ENCODE measurements at regions not wholly inside any gene's neighbourhood (a gene's known extent, or its start where the extent isn't known, plus 50 kb on each side); places are given as distances from the start of the nearest gene placed in this dataset.

GRCh38 chr19:30144802-30145201 is 202.8 kb downstream of the URI1 start:
- Histone ChIP-seq H3K79me2 (ENCODE audit: control insufficient read depth, low read length) (no peaks in the 10 kb centered on the region), H3K36me3 (ENCODE audit: control insufficient read depth, low read length) (no peaks in the 10 kb centered on the region)

DNA sequence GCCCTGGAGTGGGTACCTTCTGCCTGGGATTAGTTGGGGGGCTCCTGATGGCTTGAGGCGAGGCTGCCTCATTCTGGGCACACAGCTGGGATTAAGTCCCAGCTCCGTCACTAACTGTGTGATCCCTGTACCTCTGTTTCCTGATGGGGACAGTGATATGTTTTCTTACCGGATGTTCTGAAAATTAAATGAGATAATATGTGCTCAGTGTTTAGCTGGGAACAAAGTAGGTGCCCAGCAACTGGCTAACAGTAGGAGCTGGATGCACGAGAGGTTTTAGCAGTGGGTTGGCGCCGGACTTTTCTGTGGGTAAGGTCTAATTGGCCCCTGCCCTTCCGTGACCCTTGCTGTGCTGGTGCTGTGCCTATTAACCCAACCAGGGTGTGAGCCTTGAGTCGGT is 203.4 kb downstream of the URI1 start:
- H3K36me3 ChIP-seq (ENCODE audit: control insufficient read depth, low read length): no peaks in the 10 kb centered on the region
- no peak overlapping the region for H3K4me2 ChIP-seq (ENCODE audit: low read length)
- no peaks in the 10 kb centered on the region for H3K4me1 ChIP-seq (ENCODE audit: control insufficient read depth, low read length)
- no peak overlapping the region for H3K4me3 ChIP-seq (ENCODE audit: low read length)
- H3K9me2 ChIP-seq (replicated peaks; ENCODE audit: control insufficient read depth, low read length): no peaks in the 10 kb centered on the region
- H3F3A ChIP-seq (ENCODE audit: control insufficient read depth, insufficient read depth): no peaks in the 10 kb centered on the region
- no peaks in the 10 kb centered on the region for H3K79me2 ChIP-seq (ENCODE audit: control insufficient read depth, low read length)
- H4K20me1 ChIP-seq (ENCODE audit: control insufficient read depth, insufficient read depth, low read depth, low read length): no peaks in the 10 kb centered on the region
- H3K9me3 ChIP-seq (ENCODE audit: control insufficient read depth, insufficient read depth, low read length): no peaks in the 10 kb centered on the region
- H3K27ac ChIP-seq (ENCODE audit: low read depth, low read length): no peak overlapping the region
- no peak for TF ChIP-seq EZH2phosphoT487 (IDR thresholded peaks at IDR 0.05; ENCODE audit: borderline replicate concordance, low read length)
- no peak for TF ChIP-seq CTCF (IDR thresholded peaks at IDR 0.05; ENCODE audit: low read depth, low read length, poor library complexity, severe bottlenecking)
- H3K27me3 ChIP-seq (ENCODE audit: control insufficient read depth, low read length): no peaks in the 10 kb centered on the region

More at GRCh38 chr19:30144802-30145201, 202.8 kb downstream of the URI1 start:
- Histone ChIP-seq H3K4me1 (ENCODE audit: control insufficient read depth, low read length) (no peaks in the 10 kb centered on the region), H3K4me3 (ENCODE audit: low read length) (no peak overlapping the region), H3K27ac (ENCODE audit: low read depth, low read length) (no peak overlapping the region), H3K4me2 (ENCODE audit: low read length) (no peak overlapping the region), H4K20me1 (ENCODE audit: control insufficient read depth, insufficient read depth, low read depth, low read length) (no peaks in the 10 kb centered on the region), H3K9me3 (ENCODE audit: control insufficient read depth, insufficient read depth, low read length) (no peaks in the 10 kb centered on the region), H3K9me2 (replicated peaks; ENCODE audit: control insufficient read depth, low read length) (no peaks in the 10 kb centered on the region), H3K27me3 (ENCODE audit: control insufficient read depth, low read length) (no peaks in the 10 kb centered on the region), H3F3A (ENCODE audit: control insufficient read depth, insufficient read depth) (no peaks in the 10 kb centered on the region)
- TF ChIP-seq CTCF (IDR thresholded peaks at IDR 0.05; ENCODE audit: low read depth, low read length, poor library complexity, severe bottlenecking): no peak
- no peak for TF ChIP-seq EZH2phosphoT487 (IDR thresholded peaks at IDR 0.05; ENCODE audit: borderline replicate concordance, low read length)

DNA sequence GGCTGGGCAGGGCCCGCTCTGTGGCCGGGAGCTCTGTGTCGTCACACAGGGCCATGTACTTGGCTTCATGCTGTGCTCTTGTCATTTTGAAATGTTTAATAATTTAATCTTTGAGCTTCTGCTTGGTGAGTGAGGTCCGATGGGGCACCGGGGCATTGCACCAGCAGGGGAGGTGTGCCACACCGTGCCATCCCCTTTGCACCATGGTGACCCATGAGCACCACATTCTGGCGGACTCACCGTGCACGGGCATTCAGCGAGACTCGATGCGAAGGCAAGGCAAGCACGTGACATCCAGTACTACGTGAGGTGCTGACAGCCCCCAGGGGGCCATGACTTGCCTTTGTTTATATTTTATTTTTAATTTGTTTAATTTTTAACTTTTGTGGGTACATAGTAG is 204.3 kb downstream of the URI1 start:
- Histone ChIP-seq H3K27me3 (ENCODE audit: control insufficient read depth, low read length) (no peaks in the 10 kb centered on the region), H3K79me2 (ENCODE audit: control insufficient read depth, low read length) (no peaks in the 10 kb centered on the region), H3K9me2 (replicated peaks; ENCODE audit: control insufficient read depth, low read length) (no peaks in the 10 kb centered on the region), H3K27ac (ENCODE audit: low read depth, low read length) (no peak overlapping the region), H3K4me3 (ENCODE audit: low read length) (no peak overlapping the region), H4K20me1 (ENCODE audit: control insufficient read depth, insufficient read depth, low read depth, low read length) (no peaks in the 10 kb centered on the region), H3K4me2 (ENCODE audit: low read length) (no peak overlapping the region), H3K9me3 (ENCODE audit: control insufficient read depth, insufficient read depth, low read length) (no peaks in the 10 kb centered on the region), H3F3A (ENCODE audit: control insufficient read depth, insufficient read depth) (no peaks in the 10 kb centered on the region), H3K36me3 (ENCODE audit: control insufficient read depth, low read length) (no peaks in the 10 kb centered on the region), H3K4me1 (ENCODE audit: control insufficient read depth, low read length) (no peaks in the 10 kb centered on the region)
- TF ChIP-seq EZH2phosphoT487 (IDR thresholded peaks at IDR 0.05; ENCODE audit: borderline replicate concordance, low read length): no peak

DNA sequence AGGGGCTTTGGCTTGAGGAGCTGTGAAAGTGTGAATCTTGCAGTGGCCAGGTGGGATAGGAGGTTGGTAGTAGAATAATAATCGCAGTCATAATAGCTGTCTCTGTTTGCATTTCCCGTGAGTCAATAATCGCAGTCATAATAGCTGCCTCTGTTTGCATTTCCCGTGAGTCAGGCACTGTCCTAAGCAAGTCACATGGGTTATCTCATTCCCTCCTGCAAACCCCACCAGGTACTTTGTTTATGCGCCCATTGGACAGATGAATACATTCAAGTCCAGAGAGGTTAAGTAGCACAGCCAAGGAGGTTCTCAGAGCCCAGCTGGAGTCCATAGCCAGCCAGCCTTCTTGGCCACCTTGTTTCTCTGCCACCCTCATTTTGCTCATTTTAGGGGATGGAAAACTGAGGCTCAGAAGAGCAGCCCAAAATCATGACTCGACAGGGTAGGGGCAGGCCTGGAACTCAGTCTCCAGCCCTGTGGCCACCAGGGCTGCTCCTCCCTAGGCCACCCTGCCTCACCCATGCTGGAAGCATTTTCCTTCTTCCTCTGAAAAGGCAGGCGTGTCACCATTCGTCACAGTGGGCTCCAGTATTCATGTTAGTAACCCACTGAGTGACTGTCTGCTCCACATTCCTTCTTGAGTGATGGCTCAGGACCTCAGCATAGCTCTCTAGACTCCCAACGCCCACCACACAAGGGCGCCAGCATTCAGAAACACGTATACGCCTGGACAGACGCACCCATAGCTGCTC is 206.2 kb downstream of the URI1 start:
- no peak for TF ChIP-seq EZH2phosphoT487 (IDR thresholded peaks at IDR 0.05; ENCODE audit: borderline replicate concordance, low read length)
- no peak for TF ChIP-seq CTCF (IDR thresholded peaks at IDR 0.05; ENCODE audit: low read depth, low read length, poor library complexity, severe bottlenecking)
- Histone ChIP-seq H3K9me3 (ENCODE audit: control insufficient read depth, insufficient read depth, low read length) (no peaks in the 10 kb centered on the region), H3K36me3 (ENCODE audit: control insufficient read depth, low read length) (no peaks in the 10 kb centered on the region), H4K20me1 (ENCODE audit: control insufficient read depth, insufficient read depth, low read depth, low read length) (no peaks in the 10 kb centered on the region), H3K9me2 (replicated peaks; ENCODE audit: control insufficient read depth, low read length) (no peaks in the 10 kb centered on the region), H3K27ac (ENCODE audit: low read depth, low read length) (no peak overlapping the region), H3K4me1 (ENCODE audit: control insufficient read depth, low read length) (peaks cover 2% of the 10 kb centered on the region), H3K27me3 (ENCODE audit: control insufficient read depth, low read length) (no peaks in the 10 kb centered on the region), H3F3A (ENCODE audit: control insufficient read depth, insufficient read depth) (no peaks in the 10 kb centered on the region), H3K4me3 (ENCODE audit: low read length) (no peak overlapping the region), H3K4me2 (ENCODE audit: low read length) (no peak overlapping the region), H3K79me2 (ENCODE audit: control insufficient read depth, low read length) (no peaks in the 10 kb centered on the region)

All from DOHH2 (cell line).